ENCODE measurements at regions not wholly inside any gene's neighbourhood (a gene's known extent, or its start where the extent isn't known, plus 50 kb on each side); places are given as distances from the start of the nearest gene placed in this dataset.

GRCh38 chr2:15881120-15881433, 59.3 kb upstream of the MYCN start:
- TF ChIP-seq CTCF (IDR thresholded peaks at IDR 0.05) (no peak), POLR2A (IDR thresholded peaks at IDR 0.05) (no peak)

Data from uterus (tissue), 2 donors.